ENCODE measurements at regions not wholly inside any gene's neighbourhood (a gene's known extent, or its start where the extent isn't known, plus 50 kb on each side); places are given as distances from the start of the nearest gene placed in this dataset.

- CTCF ChIA-PET: interaction anchor here (1.2 kb wide), 1 partner anchor 9 kb away, joined by 3 read pairs; no protein-coding TSS in a partner anchor
- DNase-seq (ENCODE audit: extremely low spot score): no peak
- POLR2A ChIA-PET: no interaction called here
- no peak for TF ChIP-seq CTCF (IDR thresholded peaks at IDR 0.05; ENCODE audit: control extremely low read depth, extremely low read depth, low read depth, missing control alignments)
Measured at GRCh38 chr15:70262171-70262570, 164.5 kb upstream of the TLE3 start.

GRCh38 chr15:70261083-70261482 lies 163.4 kb upstream of the TLE3 start:
- TF ChIP-seq CTCF (IDR thresholded peaks at IDR 0.05; ENCODE audit: control extremely low read depth, extremely low read depth, low read depth, missing control alignments): no peak
- DNase-seq (ENCODE audit: extremely low spot score): no peak
- POLR2A ChIA-PET: no interaction called here
- CTCF ChIA-PET: no interaction called here

- CTCF ChIA-PET: no interaction called here
- no peak for DNase-seq (ENCODE audit: extremely low spot score)
- POLR2A ChIA-PET: no interaction called here
- no peak for TF ChIP-seq CTCF (IDR thresholded peaks at IDR 0.05; ENCODE audit: control extremely low read depth, extremely low read depth, low read depth, missing control alignments)
Measured at GRCh38 chr15:70260580-70260979, 162.9 kb upstream of the TLE3 start.

- TF ChIP-seq CTCF (IDR thresholded peaks at IDR 0.05; ENCODE audit: control extremely low read depth, extremely low read depth, low read depth, missing control alignments): peak; percentile 18
- POLR2A ChIA-PET: no interaction called here
- no peak for DNase-seq (ENCODE audit: extremely low spot score)
- CTCF ChIA-PET: interaction anchor here (1.2 kb wide), 1 partner anchor 9 kb away, joined by 6 read pairs; no protein-coding TSS in a partner anchor
Measured at GRCh38 chr15:70259640-70260508, 162.2 kb upstream of the TLE3 start.

- no peak for DNase-seq (ENCODE audit: extremely low spot score)
- no peak for TF ChIP-seq CTCF (IDR thresholded peaks at IDR 0.05; ENCODE audit: control extremely low read depth, extremely low read depth, low read depth, missing control alignments)
- POLR2A ChIA-PET: interaction anchor here (0.8 kb wide), 1 partner anchor 10 kb away, joined by 3 read pairs; no protein-coding TSS in a partner anchor
Measured at GRCh38 chr15:70259028-70259424, 161.3 kb upstream of the TLE3 start.

GRCh38 chr15:70258369-70259027 lies 160.8 kb upstream of the TLE3 start:
- ChIA-PET CTCF (interaction anchor here (0.8 to 1.5 kb wide), 5 partner anchors 11 to 272 kb away, joined by 3 to 6 read pairs (median 4); no protein-coding TSS in a partner anchor), POLR2A (interaction anchor here (0.8 kb wide), 1 partner anchor 11 kb away, joined by 3 read pairs; no protein-coding TSS in a partner anchor)
- TF ChIP-seq CTCF (IDR thresholded peaks at IDR 0.05; ENCODE audit: control extremely low read depth, extremely low read depth, low read depth, missing control alignments): no peak
- DNase-seq (ENCODE audit: extremely low spot score): no peak

More at GRCh38 chr15:70259028-70259424, 161.3 kb upstream of the TLE3 start:
- CTCF ChIA-PET: interaction anchor here (0.9 to 1.5 kb wide), 3 partner anchors 10 to 272 kb away, joined by 3 to 6 read pairs (median 4); no protein-coding TSS in a partner anchor

All from GM10248 (cell line).